ENCODE measurements at regions not wholly inside any gene's neighbourhood (a gene's known extent, or its start where the extent isn't known, plus 50 kb on each side); places are given as distances from the start of the nearest gene placed in this dataset.
A peak's percentile ranks its signal among the peaks of the same experiment; 100 is the strongest.

GRCh38 chr16:55261301-55261700 is 62.7 kb upstream of the IRX6 start:
- TF ChIP-seq CTCF (IDR thresholded peaks at IDR 0.05; ENCODE audit: low read depth, low read length), result no peak
- no peak for DNase-seq (ENCODE audit: extremely low read depth, low read depth)

GRCh38 chr16:55263271-55264250 is 60.4 kb upstream of the IRX6 start:
- no peak for TF ChIP-seq CTCF (IDR thresholded peaks at IDR 0.05; ENCODE audit: low read depth, low read length)
- no peak for DNase-seq (ENCODE audit: extremely low read depth, low read depth)

GRCh38 chr16:55264949-55265348 is 59.1 kb upstream of the IRX6 start:
- DNase-seq (ENCODE audit: extremely low read depth, low read depth), result peak; percentile 37
- TF ChIP-seq CTCF (IDR thresholded peaks at IDR 0.05; ENCODE audit: low read depth, low read length), result no peak

GRCh38 chr16:55265926-55266325 is 58.1 kb upstream of the IRX6 start:
- no peak for DNase-seq (ENCODE audit: extremely low read depth, low read depth)
- TF ChIP-seq CTCF (IDR thresholded peaks at IDR 0.05; ENCODE audit: low read depth, low read length), result no peak

GRCh38 chr16:55271945-55272513 is 52.0 kb upstream of the IRX6 start:
- DNase-seq (ENCODE audit: extremely low read depth, low read depth), result no peak
- TF ChIP-seq CTCF (IDR thresholded peaks at IDR 0.05; ENCODE audit: low read depth, low read length), result no peak

- no peak for DNase-seq (ENCODE audit: extremely low read depth, low read depth)
- TF ChIP-seq CTCF (IDR thresholded peaks at IDR 0.05; ENCODE audit: low read depth, low read length), result no peak
Observed at GRCh38 chr16:55272744-55273143, 51.3 kb upstream of the IRX6 start.

- no peak for DNase-seq (ENCODE audit: extremely low read depth, low read depth)
- no peak for TF ChIP-seq CTCF (IDR thresholded peaks at IDR 0.05; ENCODE audit: low read depth, low read length)
Observed at GRCh38 chr16:55273356-55273755, 50.6 kb upstream of the IRX6 start.
